Erythroblast (primary cell): ENCODE measurements at regions not wholly inside any gene's neighbourhood (a gene's known extent, or its start where the extent isn't known, plus 50 kb on each side); places are given as distances from the start of the nearest gene placed in this dataset.
"Not testable (repeated sequence)": the region's sequence is repeated elsewhere in the genome, so short reads cannot be mapped to it uniquely, and the experiment has no call there.

Experiments
- DNase-seq, 2 experiments: peaks; one replicate each; lab custom pipeline; 2025; lab: John Stamatoyannopoulos, UW
- GATA1 ChIP-seq: IDR thresholded peaks from 2 replicates; pipeline ENCODE4 v1.6.1; 2011; ENCODE audit warnings: low read depth, mild to moderate bottlenecking, control low read depth, low read length, moderate library complexity
- POLR2A ChIP-seq: IDR thresholded peaks from 2 replicates; pipeline ENCODE4 v1.6.1; 2011; ENCODE audit warnings: mild to moderate bottlenecking, low read length

- TF ChIP-seq GATA1 = no peak
- TF ChIP-seq POLR2A = no peak
These were observed 572.6 kb downstream of the IPMK start for GRCh38 chr10:57694956-57695608.

GRCh38 chr10:57692255-57692980, 575.3 kb downstream of the IPMK start:
- no peak for DNase-seq
- TF ChIP-seq POLR2A = no peak
- TF ChIP-seq GATA1 = no peak

More at GRCh38 chr10:57694956-57695608, 572.6 kb downstream of the IPMK start:
- no peak for DNase-seq

- TF ChIP-seq GATA1 = no peak
- TF ChIP-seq POLR2A = no peak
- DNase-seq = no peak
These were observed 577.9 kb downstream of the IPMK start for GRCh38 chr10:57689596-57690297.

GRCh38 chr10:57679916-57680315, 587.8 kb downstream of the IPMK start:
- TF ChIP-seq GATA1 = no peak
- no peak for TF ChIP-seq POLR2A
- no peak for DNase-seq

- DNase-seq = no peak
- TF ChIP-seq GATA1 = no peak
- no peak for TF ChIP-seq POLR2A
These were observed 592.6 kb downstream of the IPMK start for GRCh38 chr10:57675125-57675524.

- no peak for TF ChIP-seq POLR2A
- TF ChIP-seq GATA1 = no peak
- DNase-seq = no peak
These were observed 594.2 kb downstream of the IPMK start for GRCh38 chr10:57673446-57673960.

- no peak for TF ChIP-seq POLR2A
- TF ChIP-seq GATA1 = no peak
- no peak for DNase-seq
These were observed 602.9 kb downstream of the IPMK start for GRCh38 chr10:57664815-57665214.

- no peak for DNase-seq
- TF ChIP-seq GATA1 (no peak), POLR2A (no peak)
These were observed 604.3 kb downstream of the IPMK start for GRCh38 chr10:57663401-57663800.

- no peak for DNase-seq
- TF ChIP-seq POLR2A = no peak
- TF ChIP-seq GATA1 = no peak
These were observed 606.5 kb downstream of the IPMK start for GRCh38 chr10:57661206-57661605.

GRCh38 chr10:57657164-57657765, 610.4 kb downstream of the IPMK start:
- no peak for TF ChIP-seq GATA1
- TF ChIP-seq POLR2A = no peak
- DNase-seq = peak; percentile 37 to 67

- DNase-seq = no peak
- no peak for TF ChIP-seq POLR2A
- no peak for TF ChIP-seq GATA1
These were observed 612.8 kb downstream of the IPMK start for GRCh38 chr10:57654856-57655255.

- DNase-seq = not testable (repeated sequence)
These were observed 622.6 kb downstream of the IPMK start for GRCh38 chr10:57645108-57645507.

GRCh38 chr10:57638411-57638810, 629.3 kb downstream of the IPMK start:
- DNase-seq = no peak
- no peak for TF ChIP-seq POLR2A
- no peak for TF ChIP-seq GATA1

- TF ChIP-seq POLR2A (no peak), GATA1 (no peak)
- no peak for DNase-seq
These were observed 639.0 kb downstream of the IPMK start for GRCh38 chr10:57628592-57629284.
